ENCODE measurements at regions not wholly inside any gene's neighbourhood (a gene's known extent, or its start where the extent isn't known, plus 50 kb on each side); places are given as distances from the start of the nearest gene placed in this dataset.

DNA sequence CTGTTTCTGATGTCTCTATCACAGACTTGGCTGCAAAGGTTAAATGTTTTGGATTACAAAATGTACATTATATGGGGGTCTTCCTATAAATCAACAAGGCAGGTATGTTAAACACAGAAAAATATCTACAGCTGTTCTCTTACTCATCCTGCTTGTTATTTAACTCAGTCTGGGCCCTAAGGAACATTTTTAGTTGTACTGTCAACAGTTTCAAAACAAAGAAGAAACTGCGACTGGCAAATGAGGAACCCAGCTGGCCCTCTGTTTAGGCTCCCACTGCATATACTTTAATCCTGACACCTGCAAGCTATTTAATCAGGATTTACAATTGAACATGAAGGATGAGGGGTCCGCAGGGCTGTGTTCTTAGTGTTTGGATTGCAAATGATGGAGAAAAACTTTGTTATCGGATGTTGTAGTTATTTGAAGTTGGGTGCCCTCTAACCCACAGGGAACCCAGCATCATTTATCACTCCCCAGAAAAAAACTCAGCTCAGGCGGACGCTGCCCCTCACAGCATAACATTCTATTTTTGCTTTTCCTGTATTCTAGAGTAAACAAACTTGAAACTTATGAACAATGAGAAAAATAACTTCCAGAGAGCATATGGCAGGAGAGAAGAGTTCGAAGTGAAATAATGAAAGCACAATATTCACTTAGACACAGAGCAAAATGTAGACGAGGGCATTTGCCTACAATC lies 91.2 kb downstream of the POLR2M start:
- TF ChIP-seq RARB (CRISPR knock-in tag; IDR thresholded peaks at IDR 0.05), result no peak
- TF ChIP-seq, protein P1, sequence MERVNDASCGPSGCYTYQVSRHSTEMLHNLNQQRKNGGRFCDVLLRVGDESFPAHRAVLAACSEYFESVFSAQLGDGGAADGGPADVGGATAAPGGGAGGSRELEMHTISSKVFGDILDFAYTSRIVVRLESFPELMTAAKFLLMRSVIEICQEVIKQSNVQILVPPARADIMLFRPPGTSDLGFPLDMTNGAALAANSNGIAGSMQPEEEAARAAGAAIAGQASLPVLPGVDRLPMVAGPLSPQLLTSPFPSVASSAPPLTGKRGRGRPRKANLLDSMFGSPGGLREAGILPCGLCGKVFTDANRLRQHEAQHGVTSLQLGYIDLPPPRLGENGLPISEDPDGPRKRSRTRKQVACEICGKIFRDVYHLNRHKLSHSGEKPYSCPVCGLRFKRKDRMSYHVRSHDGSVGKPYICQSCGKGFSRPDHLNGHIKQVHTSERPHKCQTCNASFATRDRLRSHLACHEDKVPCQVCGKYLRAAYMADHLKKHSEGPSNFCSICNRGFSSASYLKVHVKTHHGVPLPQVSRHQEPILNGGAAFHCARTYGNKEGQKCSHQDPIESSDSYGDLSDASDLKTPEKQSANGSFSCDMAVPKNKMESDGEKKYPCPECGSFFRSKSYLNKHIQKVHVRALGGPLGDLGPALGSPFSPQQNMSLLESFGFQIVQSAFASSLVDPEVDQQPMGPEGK (CRISPR knock-in tag; IDR thresholded peaks at IDR 0.05; ENCODE audit: borderline replicate concordance), result no peak
- TF ChIP-seq ZNF565 (CRISPR knock-in tag; conservative IDR thresholded peaks at IDR 0.05; ENCODE audit: low read depth), result no peak
- TF ChIP-seq, protein P2, sequence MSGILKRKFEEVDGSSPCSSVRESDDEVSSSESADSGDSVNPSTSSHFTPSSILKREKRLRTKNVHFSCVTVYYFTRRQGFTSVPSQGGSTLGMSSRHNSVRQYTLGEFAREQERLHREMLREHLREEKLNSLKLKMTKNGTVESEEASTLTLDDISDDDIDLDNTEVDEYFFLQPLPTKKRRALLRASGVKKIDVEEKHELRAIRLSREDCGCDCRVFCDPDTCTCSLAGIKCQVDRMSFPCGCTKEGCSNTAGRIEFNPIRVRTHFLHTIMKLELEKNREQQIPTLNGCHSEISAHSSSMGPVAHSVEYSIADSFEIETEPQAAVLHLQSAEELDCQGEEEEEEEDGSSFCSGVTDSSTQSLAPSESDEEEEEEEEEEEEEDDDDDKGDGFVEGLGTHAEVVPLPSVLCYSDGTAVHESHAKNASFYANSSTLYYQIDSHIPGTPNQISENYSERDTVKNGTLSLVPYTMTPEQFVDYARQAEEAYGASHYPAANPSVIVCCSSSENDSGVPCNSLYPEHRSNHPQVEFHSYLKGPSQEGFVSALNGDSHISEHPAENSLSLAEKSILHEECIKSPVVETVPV (CRISPR knock-in tag; IDR thresholded peaks at IDR 0.05), result no peak
- TF ChIP-seq ARNTL (CRISPR knock-in tag; IDR thresholded peaks at IDR 0.05; ENCODE audit: borderline replicate concordance, low read depth), result no peak
- no peak for TF ChIP-seq ZNF70 (CRISPR knock-in tag; IDR thresholded peaks at IDR 0.05)
- no peak for TF ChIP-seq SNAI2 (CRISPR knock-in tag; IDR thresholded peaks at IDR 0.05)
- no peak for TF ChIP-seq ISL1 (CRISPR knock-in tag; IDR thresholded peaks at IDR 0.05)
- TF ChIP-seq, protein P3, sequence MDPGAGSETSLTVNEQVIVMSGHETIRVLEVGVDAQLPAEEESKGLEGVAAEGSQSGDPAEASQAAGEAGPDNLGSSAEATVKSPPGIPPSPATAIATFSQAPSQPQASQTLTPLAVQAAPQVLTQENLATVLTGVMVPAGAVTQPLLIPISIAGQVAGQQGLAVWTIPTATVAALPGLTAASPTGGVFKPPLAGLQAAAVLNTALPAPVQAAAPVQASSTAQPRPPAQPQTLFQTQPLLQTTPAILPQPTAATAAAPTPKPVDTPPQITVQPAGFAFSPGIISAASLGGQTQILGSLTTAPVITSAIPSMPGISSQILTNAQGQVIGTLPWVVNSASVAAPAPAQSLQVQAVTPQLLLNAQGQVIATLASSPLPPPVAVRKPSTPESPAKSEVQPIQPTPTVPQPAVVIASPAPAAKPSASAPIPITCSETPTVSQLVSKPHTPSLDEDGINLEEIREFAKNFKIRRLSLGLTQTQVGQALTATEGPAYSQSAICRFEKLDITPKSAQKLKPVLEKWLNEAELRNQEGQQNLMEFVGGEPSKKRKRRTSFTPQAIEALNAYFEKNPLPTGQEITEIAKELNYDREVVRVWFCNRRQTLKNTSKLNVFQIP (CRISPR knock-in tag; IDR thresholded peaks at IDR 0.05; ENCODE audit: borderline replicate concordance, low read depth), result no peak
- TF ChIP-seq CSDC2 (CRISPR knock-in tag; IDR thresholded peaks at IDR 0.05), result no peak
- no peak for TF ChIP-seq TCF4 (CRISPR knock-in tag; IDR thresholded peaks at IDR 0.05; ENCODE audit: borderline replicate concordance)
- TF ChIP-seq, protein P4, sequence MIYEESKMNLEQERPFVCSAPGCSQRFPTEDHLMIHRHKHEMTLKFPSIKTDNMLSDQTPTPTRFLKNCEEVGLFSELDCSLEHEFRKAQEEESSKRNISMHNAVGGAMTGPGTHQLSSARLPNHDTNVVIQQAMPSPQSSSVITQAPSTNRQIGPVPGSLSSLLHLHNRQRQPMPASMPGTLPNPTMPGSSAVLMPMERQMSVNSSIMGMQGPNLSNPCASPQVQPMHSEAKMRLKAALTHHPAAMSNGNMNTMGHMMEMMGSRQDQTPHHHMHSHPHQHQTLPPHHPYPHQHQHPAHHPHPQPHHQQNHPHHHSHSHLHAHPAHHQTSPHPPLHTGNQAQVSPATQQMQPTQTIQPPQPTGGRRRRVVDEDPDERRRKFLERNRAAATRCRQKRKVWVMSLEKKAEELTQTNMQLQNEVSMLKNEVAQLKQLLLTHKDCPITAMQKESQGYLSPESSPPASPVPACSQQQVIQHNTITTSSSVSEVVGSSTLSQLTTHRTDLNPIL (CRISPR knock-in tag; IDR thresholded peaks at IDR 0.05; ENCODE audit: low read depth), result no peak
- no peak for TF ChIP-seq ZFP3 (CRISPR knock-in tag; IDR thresholded peaks at IDR 0.05)
- TF ChIP-seq ESRRG (CRISPR knock-in tag; IDR thresholded peaks at IDR 0.05), result no peak
